ENCODE measurements at regions not wholly inside any gene's neighbourhood (a gene's known extent, or its start where the extent isn't known, plus 50 kb on each side); places are given as distances from the start of the nearest gene placed in this dataset.

- no peak for DNase-seq (ENCODE audit: low read depth in 2 of 2)
Measured at GRCh38 chr2:216320852-216321251, 51.4 kb downstream of the MARCHF4 start.

DNA sequence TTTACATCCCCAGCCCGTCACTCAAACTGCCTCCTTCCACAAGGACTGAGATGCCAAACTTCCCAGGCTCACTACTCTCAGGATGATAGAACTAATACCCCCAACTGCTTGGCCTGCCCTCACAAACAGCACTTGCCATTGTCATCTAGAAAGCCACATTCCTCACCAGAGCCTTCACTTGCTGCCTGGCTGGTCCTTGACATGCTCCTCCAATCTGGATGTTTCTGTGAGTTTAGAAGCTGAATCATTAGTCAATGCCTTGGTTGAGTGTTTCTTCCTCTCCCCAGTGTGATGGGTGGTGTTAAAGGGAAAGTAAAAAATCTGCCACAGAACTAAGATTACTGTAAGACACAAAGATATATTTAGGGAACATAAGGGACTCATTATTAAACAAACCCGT lies 52.5 kb downstream of the MARCHF4 start:
- no peak for DNase-seq (ENCODE audit: low read depth in 2 of 2)

- no peak for DNase-seq (ENCODE audit: low read depth in 2 of 2)
Measured at GRCh38 chr2:216318521-216318874, 53.8 kb downstream of the MARCHF4 start.

GRCh38 chr2:216317831-216318520 lies 54.3 kb downstream of the MARCHF4 start:
- DNase-seq (ENCODE audit: low read depth in 2 of 2): no peak

GRCh38 chr2:216316743-216317142 lies 55.5 kb downstream of the MARCHF4 start:
- DNase-seq (ENCODE audit: low read depth in 2 of 2): no peak

GRCh38 chr2:216315802-216316603 lies 56.3 kb downstream of the MARCHF4 start:
- no peak for DNase-seq (ENCODE audit: low read depth in 2 of 2)

GRCh38 chr2:216312441-216312840 lies 59.8 kb downstream of the MARCHF4 start:
- no peak for DNase-seq (ENCODE audit: low read depth in 2 of 2)

GRCh38 chr2:216308576-216308975 lies 63.7 kb downstream of the MARCHF4 start:
- DNase-seq (ENCODE audit: low read depth in 2 of 2): no peak

GRCh38 chr2:216307496-216307895 lies 64.8 kb downstream of the MARCHF4 start:
- DNase-seq (ENCODE audit: low read depth in 2 of 2): no peak

- DNase-seq (ENCODE audit: low read depth in 2 of 2): no peak
Measured at GRCh38 chr2:216306868-216307267, 65.4 kb downstream of the MARCHF4 start.

DNA sequence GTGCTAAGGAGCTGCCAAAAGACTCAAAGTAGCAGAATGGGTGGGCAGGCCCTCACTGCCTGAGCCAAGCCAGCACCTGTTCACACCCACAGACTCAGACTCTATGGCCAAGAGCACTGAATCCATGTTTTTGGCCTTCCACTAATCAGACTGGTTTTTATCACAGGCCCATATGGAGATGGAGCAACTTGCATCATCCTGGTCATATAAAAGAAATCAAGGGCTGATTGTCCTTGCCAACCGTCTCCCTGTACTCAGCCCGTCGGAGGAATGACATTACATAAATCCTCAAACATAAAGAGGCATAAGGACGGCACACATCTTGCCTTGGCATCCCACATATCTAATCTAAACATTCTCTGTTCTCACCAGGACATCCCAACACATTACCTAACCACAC lies 66.7 kb downstream of the MARCHF4 start:
- no peak for DNase-seq (ENCODE audit: low read depth in 2 of 2)

DNA sequence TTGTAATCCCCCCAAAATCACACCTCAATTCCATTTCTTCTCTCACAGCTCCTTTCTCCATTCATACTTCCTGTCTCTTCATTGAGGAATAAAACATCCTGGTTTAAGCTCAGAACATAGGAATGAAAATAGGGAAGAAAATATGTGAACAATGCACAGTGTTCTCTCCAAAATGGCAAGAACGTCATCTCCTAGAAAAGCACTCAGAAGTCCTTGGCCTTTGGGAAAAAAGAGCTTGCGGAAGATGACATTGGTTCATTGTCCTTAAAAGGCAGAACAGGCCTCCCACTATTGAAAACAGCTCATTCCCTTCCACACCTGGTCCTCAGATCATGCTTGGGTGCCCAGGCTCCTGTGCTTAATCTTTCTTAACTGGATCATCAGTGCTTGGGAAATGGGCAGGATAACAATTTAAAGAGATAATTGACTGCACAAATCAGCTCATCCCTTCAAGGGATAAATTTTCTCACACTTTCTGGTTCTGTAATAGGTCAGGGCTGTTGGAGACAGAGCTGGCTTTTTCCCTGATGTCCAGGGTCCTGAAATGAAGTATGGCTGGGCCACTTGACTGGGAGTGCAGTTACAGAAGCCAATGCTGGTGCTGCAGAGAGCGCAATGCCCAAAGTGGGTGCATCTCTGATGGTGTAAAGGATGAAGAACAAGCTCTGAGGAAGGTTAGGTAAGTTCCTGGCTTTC lies 69.2 kb downstream of the MARCHF4 start:
- no peak for DNase-seq (ENCODE audit: low read depth in 2 of 2)

DNA sequence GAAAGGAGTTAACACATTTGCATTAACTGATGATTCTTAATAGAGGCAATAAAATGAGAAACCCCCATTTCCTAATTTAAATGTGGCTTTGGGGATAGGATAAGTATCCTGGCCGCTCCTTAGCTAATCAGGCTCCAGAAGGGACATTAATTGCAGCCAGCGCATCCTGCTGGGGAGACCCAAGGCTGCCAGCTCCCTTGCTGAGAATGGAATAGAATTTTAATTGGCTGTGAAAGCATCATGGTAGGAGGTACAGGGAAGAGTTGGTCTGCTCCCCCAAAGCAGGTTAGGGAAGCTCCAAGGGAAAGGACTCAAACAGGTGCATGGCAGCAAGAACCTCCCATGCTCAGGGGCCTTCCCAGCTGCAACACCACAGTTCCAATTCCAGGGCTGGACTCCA lies 71.4 kb downstream of the MARCHF4 start:
- no peak for DNase-seq (ENCODE audit: low read depth in 2 of 2)

DNA sequence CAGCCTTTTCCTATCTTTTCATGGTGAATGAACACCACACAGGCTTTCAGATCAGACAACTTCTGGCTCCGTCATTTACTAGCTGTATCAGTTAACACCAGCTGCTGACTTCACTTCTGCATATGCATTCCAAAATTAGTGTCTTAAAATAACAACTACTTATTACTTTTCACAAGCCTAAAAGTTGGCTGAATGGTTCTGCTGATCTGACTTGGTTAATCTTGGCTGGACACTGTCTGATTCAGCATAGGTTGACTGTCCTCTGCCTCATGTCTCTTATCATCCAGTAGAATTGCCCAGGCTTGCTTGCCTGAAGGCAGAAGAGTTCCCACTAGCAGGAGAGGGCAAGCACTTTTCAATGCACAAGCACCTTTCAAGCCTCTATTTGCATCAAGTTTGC lies 72.7 kb downstream of the MARCHF4 start:
- no peak for DNase-seq (ENCODE audit: low read depth in 2 of 2)

GRCh38 chr2:216298719-216299495 lies 73.4 kb downstream of the MARCHF4 start:
- DNase-seq (ENCODE audit: low read depth in 2 of 2): no peak

GRCh38 chr2:216296856-216297255 lies 75.4 kb downstream of the MARCHF4 start:
- DNase-seq (ENCODE audit: low read depth in 2 of 2): no peak

- DNase-seq (ENCODE audit: low read depth in 2 of 2): no peak
Measured at GRCh38 chr2:216294305-216294704, 78.0 kb downstream of the MARCHF4 start.

DNA sequence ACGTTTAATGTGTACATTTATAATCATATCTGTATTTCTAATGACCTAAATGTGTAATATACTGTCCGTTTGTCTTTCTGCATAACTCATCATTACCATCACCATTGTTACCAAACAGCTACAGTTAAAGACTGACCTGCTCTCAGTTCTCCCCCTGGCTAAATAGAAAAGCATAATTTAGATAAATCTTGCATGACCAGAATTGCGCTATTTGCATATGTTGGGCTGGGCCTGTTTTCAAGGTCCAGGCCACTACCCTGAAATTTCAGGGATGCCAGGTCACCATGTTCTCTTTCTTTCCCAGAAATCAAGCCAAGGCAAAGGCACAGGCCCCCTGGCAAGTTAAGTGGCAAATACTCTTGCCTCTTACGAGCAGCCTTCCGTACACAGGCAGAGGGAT lies 78.4 kb downstream of the MARCHF4 start:
- no peak for DNase-seq (ENCODE audit: low read depth in 2 of 2)

GRCh38 chr2:216292886-216293301 lies 79.4 kb downstream of the MARCHF4 start:
- no peak for DNase-seq (ENCODE audit: low read depth in 2 of 2)

DNA sequence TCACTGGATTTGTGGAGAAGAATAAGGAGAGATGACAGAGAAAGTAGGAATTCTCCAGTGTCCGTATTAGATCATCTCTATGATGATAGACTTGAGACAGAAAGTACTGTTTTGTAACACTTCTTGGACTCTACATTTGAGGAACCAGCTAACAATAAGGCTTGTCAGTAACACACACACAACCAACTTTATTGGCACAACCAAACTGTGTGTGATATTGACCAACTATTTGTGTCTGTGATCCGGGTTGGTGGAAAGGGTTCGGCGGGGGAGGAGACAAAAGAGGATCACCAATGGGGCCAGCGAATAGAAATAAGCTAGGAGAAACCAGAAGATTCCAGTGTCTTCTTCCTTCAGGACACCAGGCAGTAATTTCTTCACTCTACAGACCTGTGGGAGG lies 79.8 kb downstream of the MARCHF4 start:
- no peak for DNase-seq (ENCODE audit: low read depth in 2 of 2)

DNA sequence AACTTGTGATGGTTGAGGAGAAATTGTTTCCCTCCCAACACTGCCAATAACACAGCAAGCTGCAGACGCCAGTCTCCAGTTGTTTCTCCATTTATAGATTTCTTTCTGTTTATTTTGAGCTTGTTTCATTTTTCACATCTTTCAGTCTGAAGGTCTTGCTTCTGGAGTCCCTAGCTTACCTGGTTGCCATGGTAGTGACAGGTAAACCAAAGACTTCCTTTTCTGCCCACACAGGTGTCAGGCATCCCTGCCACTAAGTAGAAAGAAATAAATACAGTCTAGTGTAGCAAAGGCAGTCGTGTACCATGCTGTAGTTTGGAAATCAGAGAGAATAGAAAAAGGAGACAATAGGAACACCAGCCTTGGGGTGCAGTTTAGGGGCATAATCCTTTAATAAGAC lies 82.8 kb downstream of the MARCHF4 start:
- DNase-seq (ENCODE audit: low read depth in 2 of 2): no peak

DNA sequence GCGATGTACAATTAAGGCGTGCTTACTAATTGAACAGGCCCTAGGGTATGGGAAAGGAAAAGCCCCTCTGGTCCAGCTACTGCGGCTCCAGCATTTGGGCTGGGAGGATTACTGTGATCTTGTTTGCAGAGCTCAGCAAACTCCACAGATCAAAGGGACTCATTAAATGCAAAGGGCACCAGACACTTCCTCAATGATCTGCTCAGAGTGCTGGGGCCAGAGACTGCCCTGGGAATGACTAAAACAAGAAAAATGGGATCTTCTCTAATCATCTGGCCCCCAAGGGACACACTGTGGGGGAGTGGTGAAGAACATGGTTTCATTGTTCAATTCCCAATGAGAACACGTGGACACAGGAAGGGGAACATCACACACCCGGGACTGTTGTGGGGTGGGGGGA lies 85.0 kb downstream of the MARCHF4 start:
- no peak for DNase-seq (ENCODE audit: low read depth in 2 of 2)

Data from stimulated activated CD4-positive, alpha-beta T cell treated with anti-CD3 and anti-CD28 coated beads, Interleukin-15, amount 100 ng/mL, for 48 hours (primary cell).